GM21526 (cell line): ENCODE measurements at regions not wholly inside any gene's neighbourhood (a gene's known extent, or its start where the extent isn't known, plus 50 kb on each side); places are given as distances from the start of the nearest gene placed in this dataset.
"Not testable (repeated sequence)": the region's sequence is repeated elsewhere in the genome, so short reads cannot be mapped to it uniquely, and the experiment has no call there.

Source experiments
- ATAC-seq: cut with Tn5 transposase; IDR thresholded peaks from one replicate; pipeline ENCODE4 v1.9.1; 2021; ENCODE audit warnings: moderate library complexity; ENCODE audit not compliant: unreplicated experiment, low FRiP score

DNA sequence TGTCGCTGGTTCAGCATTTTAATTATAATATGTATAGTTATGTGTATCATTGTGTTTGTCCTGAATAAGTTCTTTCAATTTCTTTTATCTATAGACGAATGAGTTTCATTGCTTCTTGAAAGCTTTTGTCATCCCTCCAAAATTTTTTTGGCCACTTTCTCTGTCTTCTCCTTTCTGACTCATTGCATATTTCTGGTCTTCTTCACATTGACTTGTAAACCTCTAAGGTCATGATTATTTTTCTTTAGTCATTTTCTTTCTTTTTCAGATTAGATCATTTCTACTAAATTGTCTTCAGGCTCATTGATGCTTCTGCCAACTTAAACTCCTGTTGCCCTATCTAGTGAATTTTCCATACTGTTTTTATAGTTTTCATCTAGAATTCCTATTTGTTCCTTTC lies 555.1 kb downstream of the RPIA start:
- ATAC-seq, result not testable (repeated sequence)

- not testable (repeated sequence) for ATAC-seq
Measured at GRCh38 chr2:89255013-89255412, 563.5 kb downstream of the RPIA start.

- ATAC-seq, result not testable (repeated sequence)
Measured at GRCh38 chr2:89273443-89273842, 582.0 kb downstream of the RPIA start.

DNA sequence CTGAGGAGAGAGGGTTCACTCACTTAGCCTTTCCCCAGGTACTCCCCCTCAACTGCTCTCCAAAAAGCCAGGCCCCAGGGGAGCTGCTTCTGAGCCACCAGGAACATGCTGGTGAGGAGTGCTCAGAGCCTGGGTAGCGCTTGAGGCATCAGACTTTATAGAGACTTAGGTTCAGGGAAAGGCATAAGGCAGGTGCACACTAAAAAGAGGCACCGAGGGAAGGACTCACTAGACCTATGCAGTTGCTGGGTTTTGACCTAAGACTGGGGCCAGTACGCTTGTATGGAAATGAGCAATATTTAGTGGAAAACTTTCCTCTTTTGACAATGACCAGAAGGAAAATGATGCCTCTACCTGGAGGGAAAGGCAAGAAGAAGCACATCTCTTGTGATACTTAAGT lies 589.1 kb downstream of the RPIA start:
- not testable (repeated sequence) for ATAC-seq

DNA sequence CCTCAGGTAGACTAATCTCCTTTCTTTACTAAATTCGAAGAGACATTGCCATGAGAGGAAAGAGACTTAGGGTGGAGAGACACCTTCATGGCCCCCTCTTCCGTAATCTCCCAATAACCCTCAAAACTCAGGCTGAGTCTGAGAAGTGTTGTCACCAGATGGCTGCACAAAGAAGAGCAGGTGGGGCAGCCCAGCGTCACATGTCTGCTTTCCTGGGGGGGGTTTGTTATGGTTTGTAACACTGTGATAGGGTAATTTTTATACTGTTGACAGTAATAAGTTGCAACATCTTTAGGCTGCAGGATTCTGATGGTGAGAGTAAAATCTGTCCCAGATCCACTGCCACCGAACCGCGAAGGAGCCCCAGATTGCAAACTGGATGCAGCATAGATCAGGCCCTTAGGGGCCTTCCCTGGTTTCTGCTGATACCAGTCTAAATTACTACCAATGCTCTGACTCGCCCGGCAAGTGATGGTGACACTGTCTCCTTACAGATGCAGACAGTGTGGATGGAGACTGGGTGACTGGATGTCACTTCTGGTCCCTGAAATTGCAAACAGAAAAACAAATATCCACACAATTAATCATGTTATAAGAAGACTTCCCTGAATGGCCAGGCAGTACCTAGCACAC lies 595.1 kb downstream of the RPIA start:
- not testable (repeated sequence) for ATAC-seq

- ATAC-seq, result not testable (repeated sequence)
Measured at GRCh38 chr2:89287084-89287483, 595.6 kb downstream of the RPIA start.

DNA sequence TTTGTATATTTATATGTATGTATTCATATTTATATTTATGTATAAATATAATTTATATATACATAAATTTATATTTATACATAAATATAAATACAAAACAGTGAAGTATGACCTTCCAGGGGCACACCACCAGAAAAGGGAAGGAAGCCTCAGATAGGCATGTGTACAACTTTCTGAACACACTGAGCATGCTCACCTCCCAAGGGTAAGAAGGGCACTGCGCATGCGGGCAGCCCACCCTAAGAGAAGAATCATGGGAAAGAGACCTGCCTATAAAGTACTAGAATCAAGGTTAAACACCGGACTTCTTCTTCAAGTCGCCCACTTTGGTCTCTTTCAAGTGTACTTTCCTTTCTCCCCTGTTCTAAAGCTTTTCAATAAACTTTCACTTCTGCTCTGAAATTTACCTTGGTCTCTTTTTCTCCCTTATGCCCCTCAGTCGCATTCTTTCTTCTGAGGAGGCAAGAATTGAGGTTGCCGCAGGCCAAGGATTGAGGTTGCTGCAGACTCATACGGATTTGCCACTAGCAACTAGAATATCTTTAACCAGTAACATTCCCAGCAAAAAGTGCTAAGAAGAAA lies 600.3 kb downstream of the RPIA start:
- not testable (repeated sequence) for ATAC-seq

- ATAC-seq, result not testable (repeated sequence)
Measured at GRCh38 chr2:89293399-89293798, 601.9 kb downstream of the RPIA start.

DNA sequence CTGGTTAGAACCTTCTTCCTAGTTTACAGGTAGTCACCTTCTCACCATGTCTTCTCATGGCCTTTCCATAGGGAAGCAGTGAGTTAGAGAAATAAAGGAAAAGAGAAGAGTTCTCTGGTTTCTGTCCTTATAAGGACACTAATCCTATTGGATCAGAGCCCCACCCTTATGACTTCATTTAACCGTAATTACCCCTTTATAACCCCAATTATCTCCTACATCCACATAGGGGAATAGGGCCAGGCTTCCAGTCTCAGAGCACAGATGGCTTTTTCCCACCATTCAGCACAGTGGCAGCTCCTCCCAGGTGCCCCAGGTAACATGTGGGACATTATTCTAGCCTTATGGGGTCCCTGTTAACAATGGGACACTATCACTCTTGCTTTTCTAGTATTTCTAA lies 602.9 kb downstream of the RPIA start:
- ATAC-seq, result not testable (repeated sequence)

- ATAC-seq, result not testable (repeated sequence)
Measured at GRCh38 chr2:89296820-89297398, 605.4 kb downstream of the RPIA start.

- peak; percentile 73 for ATAC-seq
Measured at GRCh38 chr2:89299196-89299595, 607.7 kb downstream of the RPIA start.

GRCh38 chr2:89305623-89306022 lies 614.1 kb downstream of the RPIA start:
- not testable (repeated sequence) for ATAC-seq

- not testable (repeated sequence) for ATAC-seq
Measured at GRCh38 chr2:89306869-89307637, 615.6 kb downstream of the RPIA start.

GRCh38 chr2:89318990-89319389 lies 627.5 kb downstream of the RPIA start:
- not testable (repeated sequence) for ATAC-seq

GRCh38 chr2:89325894-89326293 lies 634.4 kb downstream of the RPIA start:
- not testable (repeated sequence) for ATAC-seq

DNA sequence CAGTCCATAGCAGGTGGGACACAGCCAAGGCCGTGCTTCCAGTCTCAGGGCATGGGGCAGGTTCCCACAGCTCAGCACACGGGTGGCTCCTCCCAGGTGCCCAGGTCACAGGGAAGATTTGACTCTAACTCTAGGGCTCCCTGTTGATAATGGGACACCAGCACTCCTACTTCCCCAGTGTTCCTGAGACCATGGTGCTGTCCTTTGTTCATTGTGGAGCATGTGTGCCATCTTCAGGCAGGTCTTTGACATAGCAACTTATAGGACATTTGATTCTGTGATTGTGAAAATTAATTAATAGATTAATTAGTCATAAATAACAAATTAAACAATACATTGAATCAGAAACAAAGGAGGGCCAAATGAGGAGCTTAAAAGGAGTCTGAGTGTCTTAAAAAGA lies 635.0 kb downstream of the RPIA start:
- ATAC-seq, result not testable (repeated sequence)

- not testable (repeated sequence) for ATAC-seq
Measured at GRCh38 chr2:89328790-89329189, 637.3 kb downstream of the RPIA start.
